HEK293T (cell line): ENCODE measurements at regions not wholly inside any gene's neighbourhood (a gene's known extent, or its start where the extent isn't known, plus 50 kb on each side); places are given as distances from the start of the nearest gene placed in this dataset.

Source experiments
- BHLHE40 ChIP-seq: fragments of 450-650 bp; IDR thresholded peaks from 2 replicates; pipeline ENCODE4 v1.6.1; 2016; ENCODE audit warnings: mild to moderate bottlenecking, moderate library complexity, borderline replicate concordance
- ELF4 ChIP-seq: fragments of 450-650 bp; IDR thresholded peaks from 2 replicates; pipeline ENCODE4 v1.6.1; 2017; ENCODE audit warnings: antibody characterized with exemption
- FOXA1 ChIP-seq: fragments of 450-650 bp; IDR thresholded peaks from 2 replicates; pipeline ENCODE4 v1.6.1; 2016; ENCODE audit warnings: mild to moderate bottlenecking
- FOXK2 ChIP-seq: fragments of 450-650 bp; IDR thresholded peaks from 2 replicates; pipeline ENCODE4 v1.6.1; 2016; ENCODE audit warnings: mild to moderate bottlenecking
- LEF1 ChIP-seq: fragments of 450-650 bp; IDR thresholded peaks from 2 replicates; pipeline ENCODE4 v1.6.1; 2017; ENCODE audit warnings: mild to moderate bottlenecking, borderline replicate concordance
- SP1 ChIP-seq: fragments of 450-650 bp; IDR thresholded peaks from 2 replicates; pipeline ENCODE4 v1.6.1; 2017
- TARDBP ChIP-seq: fragments of 450-650 bp; IDR thresholded peaks from 2 replicates; pipeline ENCODE4 v1.6.1; 2016
- TF ChIP-seq, protein P1 (sequence below): fragments of 450-650 bp; IDR thresholded peaks from 2 replicates; pipeline ENCODE4 v1.6.1; 2016

DNA sequence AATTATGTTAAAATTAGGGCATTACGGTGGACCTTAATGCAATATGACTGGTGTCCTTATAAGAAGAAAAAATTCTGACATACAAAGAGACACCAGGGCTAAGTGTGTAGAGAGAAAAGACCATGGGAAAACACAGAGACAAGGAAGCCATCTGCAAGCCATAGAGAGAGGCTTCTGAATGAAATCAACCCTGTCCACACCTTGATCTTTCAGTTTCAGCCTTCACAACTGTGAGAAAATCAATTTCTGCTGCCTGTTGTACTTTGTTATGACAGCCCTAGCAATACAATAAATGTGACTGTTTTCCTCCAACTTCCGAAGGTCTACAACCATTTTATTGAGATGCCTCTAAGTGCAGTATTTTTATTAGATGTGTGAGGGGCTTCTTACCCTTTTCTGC is 1407.2 kb downstream of the MRPL39 start:
- TF ChIP-seq BHLHE40 (no peak), SP1 (no peak), ELF4 (no peak), TARDBP (no peak), LEF1 (no peak), FOXA1 (no peak), FOXK2 (no peak)
- TF ChIP-seq, protein P1, sequence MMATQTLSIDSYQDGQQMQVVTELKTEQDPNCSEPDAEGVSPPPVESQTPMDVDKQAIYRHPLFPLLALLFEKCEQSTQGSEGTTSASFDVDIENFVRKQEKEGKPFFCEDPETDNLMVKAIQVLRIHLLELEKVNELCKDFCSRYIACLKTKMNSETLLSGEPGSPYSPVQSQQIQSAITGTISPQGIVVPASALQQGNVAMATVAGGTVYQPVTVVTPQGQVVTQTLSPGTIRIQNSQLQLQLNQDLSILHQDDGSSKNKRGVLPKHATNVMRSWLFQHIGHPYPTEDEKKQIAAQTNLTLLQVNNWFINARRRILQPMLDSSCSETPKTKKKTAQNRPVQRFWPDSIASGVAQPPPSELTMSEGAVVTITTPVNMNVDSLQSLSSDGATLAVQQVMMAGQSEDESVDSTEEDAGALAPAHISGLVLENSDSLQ = no peak
